SK-N-SH treated with all-trans-retinoic acid at 6 μM for 48 hours (cell line): ENCODE measurements at regions not wholly inside any gene's neighbourhood (a gene's known extent, or its start where the extent isn't known, plus 50 kb on each side); places are given as distances from the start of the nearest gene placed in this dataset.

Source experiments
- ARNTL ChIP-seq: fragments of 450-650 bp; formaldehyde crosslinking; IDR thresholded peaks from 2 replicates; pipeline ENCODE4 v1.5.0; 2020; ENCODE audit warnings: low read depth, mild to moderate bottlenecking, moderate library complexity, borderline replicate concordance
- BACH2 ChIP-seq: fragments of 250-450 bp; sonication (Bioruptor Pico); IDR thresholded peaks from 2 replicates; pipeline ENCODE4 v1.9.0; 2021; ENCODE audit warnings: mild to moderate bottlenecking, borderline replicate concordance
- OSR1 ChIP-seq: fragments of 250-450 bp; sonication (Bioruptor Pico); IDR thresholded peaks from 2 replicates; pipeline ENCODE4 v1.8.0; 2022; ENCODE audit warnings: moderate library complexity, mild to moderate bottlenecking, inconsistent platforms
- PPARA ChIP-seq: fragments of 250-450 bp; sonication (Bioruptor Pico); IDR thresholded peaks from 2 replicates; pipeline ENCODE4 v1.5.0; 2020; ENCODE audit warnings: mild to moderate bottlenecking, borderline replicate concordance
- RARB ChIP-seq: fragments of 250-450 bp; sonication (Bioruptor Pico); IDR thresholded peaks from 2 replicates; pipeline ENCODE4 v1.8.0; 2021; ENCODE audit warnings: mild to moderate bottlenecking, moderate library complexity
- ZC3H10 ChIP-seq: fragments of 250-450 bp; sonication (Bioruptor Pico); IDR thresholded peaks from 2 replicates; pipeline ENCODE4 v1.5.1; 2021; ENCODE audit warnings: mild to moderate bottlenecking, moderate library complexity
- ZFP3 ChIP-seq: fragments of 250-450 bp; sonication (Bioruptor Pico); IDR thresholded peaks from 2 replicates; pipeline ENCODE4 v1.5.0; 2020; ENCODE audit warnings: mild to moderate bottlenecking, moderate library complexity
- ZFP30 ChIP-seq: fragments of 450-650 bp; formaldehyde crosslinking; IDR thresholded peaks from 2 replicates; pipeline ENCODE4 v1.5.0; 2022; ENCODE audit warnings: mild to moderate bottlenecking, moderate library complexity
- ZNF565 ChIP-seq: fragments of 450-650 bp; formaldehyde crosslinking; conservative IDR thresholded peaks from 2 replicates; pipeline ENCODE4 v1.5.0; 2020; ENCODE audit warnings: low read depth, mild to moderate bottlenecking, moderate library complexity
- ZNF70 ChIP-seq: fragments of 450-650 bp; formaldehyde crosslinking; IDR thresholded peaks from 2 replicates; pipeline ENCODE4 v1.5.0; 2020; ENCODE audit warnings: mild to moderate bottlenecking, moderate library complexity
- TF ChIP-seq, protein P1 (sequence below): fragments of 250-450 bp; sonication (Bioruptor Pico); IDR thresholded peaks from 2 replicates; pipeline ENCODE4 v1.8.0; 2020; ENCODE audit warnings: mild to moderate bottlenecking, moderate library complexity, borderline replicate concordance
- TF ChIP-seq, protein P2 (sequence below): fragments of 250-450 bp; sonication (Bioruptor Pico); IDR thresholded peaks from 2 replicates; pipeline ENCODE4 v1.5.0; 2020; ENCODE audit warnings: mild to moderate bottlenecking, moderate library complexity
- TF ChIP-seq, protein P3 (sequence below): fragments of 250-450 bp; sonication (Bioruptor Pico); IDR thresholded peaks from 2 replicates; pipeline ENCODE4 v1.8.0; 2021; ENCODE audit warnings: low read depth, mild to moderate bottlenecking, moderate library complexity, borderline replicate concordance

DNA sequence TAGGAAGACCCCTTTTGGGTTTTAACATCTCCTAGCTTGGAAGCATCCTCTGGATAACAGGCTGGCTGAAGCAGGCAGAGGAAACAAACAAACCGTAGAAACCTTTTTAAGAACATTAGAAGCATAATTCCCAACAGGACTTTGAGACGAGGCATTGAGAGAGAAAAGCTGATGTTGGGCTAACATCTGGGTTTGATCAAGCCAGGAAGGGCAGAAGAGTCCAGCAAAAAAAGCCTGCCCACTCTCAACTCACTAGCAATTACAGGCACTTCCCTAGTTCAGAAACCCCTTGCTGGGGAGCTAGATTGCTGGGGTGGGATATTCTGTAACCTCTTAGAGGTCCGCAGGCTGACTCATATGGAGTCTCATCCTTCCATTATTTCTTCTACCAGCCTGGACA is 75.4 kb upstream of the CTNNA1 start:
- TF ChIP-seq, protein P1, sequence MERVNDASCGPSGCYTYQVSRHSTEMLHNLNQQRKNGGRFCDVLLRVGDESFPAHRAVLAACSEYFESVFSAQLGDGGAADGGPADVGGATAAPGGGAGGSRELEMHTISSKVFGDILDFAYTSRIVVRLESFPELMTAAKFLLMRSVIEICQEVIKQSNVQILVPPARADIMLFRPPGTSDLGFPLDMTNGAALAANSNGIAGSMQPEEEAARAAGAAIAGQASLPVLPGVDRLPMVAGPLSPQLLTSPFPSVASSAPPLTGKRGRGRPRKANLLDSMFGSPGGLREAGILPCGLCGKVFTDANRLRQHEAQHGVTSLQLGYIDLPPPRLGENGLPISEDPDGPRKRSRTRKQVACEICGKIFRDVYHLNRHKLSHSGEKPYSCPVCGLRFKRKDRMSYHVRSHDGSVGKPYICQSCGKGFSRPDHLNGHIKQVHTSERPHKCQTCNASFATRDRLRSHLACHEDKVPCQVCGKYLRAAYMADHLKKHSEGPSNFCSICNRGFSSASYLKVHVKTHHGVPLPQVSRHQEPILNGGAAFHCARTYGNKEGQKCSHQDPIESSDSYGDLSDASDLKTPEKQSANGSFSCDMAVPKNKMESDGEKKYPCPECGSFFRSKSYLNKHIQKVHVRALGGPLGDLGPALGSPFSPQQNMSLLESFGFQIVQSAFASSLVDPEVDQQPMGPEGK, result no peak
- no peak for TF ChIP-seq ZC3H10
- TF ChIP-seq ZFP30 (CRISPR knock-in tag), result no peak
- no peak for TF ChIP-seq ARNTL (CRISPR knock-in tag)
- TF ChIP-seq PPARA (CRISPR knock-in tag), result no peak
- TF ChIP-seq, protein P2, sequence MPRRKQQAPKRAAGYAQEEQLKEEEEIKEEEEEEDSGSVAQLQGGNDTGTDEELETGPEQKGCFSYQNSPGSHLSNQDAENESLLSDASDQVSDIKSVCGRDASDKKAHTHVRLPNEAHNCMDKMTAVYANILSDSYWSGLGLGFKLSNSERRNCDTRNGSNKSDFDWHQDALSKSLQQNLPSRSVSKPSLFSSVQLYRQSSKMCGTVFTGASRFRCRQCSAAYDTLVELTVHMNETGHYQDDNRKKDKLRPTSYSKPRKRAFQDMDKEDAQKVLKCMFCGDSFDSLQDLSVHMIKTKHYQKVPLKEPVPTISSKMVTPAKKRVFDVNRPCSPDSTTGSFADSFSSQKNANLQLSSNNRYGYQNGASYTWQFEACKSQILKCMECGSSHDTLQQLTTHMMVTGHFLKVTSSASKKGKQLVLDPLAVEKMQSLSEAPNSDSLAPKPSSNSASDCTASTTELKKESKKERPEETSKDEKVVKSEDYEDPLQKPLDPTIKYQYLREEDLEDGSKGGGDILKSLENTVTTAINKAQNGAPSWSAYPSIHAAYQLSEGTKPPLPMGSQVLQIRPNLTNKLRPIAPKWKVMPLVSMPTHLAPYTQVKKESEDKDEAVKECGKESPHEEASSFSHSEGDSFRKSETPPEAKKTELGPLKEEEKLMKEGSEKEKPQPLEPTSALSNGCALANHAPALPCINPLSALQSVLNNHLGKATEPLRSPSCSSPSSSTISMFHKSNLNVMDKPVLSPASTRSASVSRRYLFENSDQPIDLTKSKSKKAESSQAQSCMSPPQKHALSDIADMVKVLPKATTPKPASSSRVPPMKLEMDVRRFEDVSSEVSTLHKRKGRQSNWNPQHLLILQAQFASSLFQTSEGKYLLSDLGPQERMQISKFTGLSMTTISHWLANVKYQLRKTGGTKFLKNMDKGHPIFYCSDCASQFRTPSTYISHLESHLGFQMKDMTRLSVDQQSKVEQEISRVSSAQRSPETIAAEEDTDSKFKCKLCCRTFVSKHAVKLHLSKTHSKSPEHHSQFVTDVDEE (CRISPR knock-in tag), result no peak
- TF ChIP-seq BACH2 (CRISPR knock-in tag), result no peak
- no peak for TF ChIP-seq ZNF565 (CRISPR knock-in tag)
- no peak for TF ChIP-seq RARB
- TF ChIP-seq OSR1 (CRISPR knock-in tag), result no peak
- TF ChIP-seq ZFP3 (CRISPR knock-in tag), result no peak
- TF ChIP-seq, protein P3, sequence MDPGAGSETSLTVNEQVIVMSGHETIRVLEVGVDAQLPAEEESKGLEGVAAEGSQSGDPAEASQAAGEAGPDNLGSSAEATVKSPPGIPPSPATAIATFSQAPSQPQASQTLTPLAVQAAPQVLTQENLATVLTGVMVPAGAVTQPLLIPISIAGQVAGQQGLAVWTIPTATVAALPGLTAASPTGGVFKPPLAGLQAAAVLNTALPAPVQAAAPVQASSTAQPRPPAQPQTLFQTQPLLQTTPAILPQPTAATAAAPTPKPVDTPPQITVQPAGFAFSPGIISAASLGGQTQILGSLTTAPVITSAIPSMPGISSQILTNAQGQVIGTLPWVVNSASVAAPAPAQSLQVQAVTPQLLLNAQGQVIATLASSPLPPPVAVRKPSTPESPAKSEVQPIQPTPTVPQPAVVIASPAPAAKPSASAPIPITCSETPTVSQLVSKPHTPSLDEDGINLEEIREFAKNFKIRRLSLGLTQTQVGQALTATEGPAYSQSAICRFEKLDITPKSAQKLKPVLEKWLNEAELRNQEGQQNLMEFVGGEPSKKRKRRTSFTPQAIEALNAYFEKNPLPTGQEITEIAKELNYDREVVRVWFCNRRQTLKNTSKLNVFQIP, result no peak
- no peak for TF ChIP-seq ZNF70 (CRISPR knock-in tag)
